HG03342 (cell line): ENCODE measurements at regions not wholly inside any gene's neighbourhood (a gene's known extent, or its start where the extent isn't known, plus 50 kb on each side); places are given as distances from the start of the nearest gene placed in this dataset.

Experiments
- ATAC-seq: cut with Tn5 transposase; IDR thresholded peaks from one replicate; pipeline ENCODE4 v1.9.1; 2021; ENCODE audit warnings: mild to moderate bottlenecking, moderate library complexity; ENCODE audit not compliant: unreplicated experiment

DNA sequence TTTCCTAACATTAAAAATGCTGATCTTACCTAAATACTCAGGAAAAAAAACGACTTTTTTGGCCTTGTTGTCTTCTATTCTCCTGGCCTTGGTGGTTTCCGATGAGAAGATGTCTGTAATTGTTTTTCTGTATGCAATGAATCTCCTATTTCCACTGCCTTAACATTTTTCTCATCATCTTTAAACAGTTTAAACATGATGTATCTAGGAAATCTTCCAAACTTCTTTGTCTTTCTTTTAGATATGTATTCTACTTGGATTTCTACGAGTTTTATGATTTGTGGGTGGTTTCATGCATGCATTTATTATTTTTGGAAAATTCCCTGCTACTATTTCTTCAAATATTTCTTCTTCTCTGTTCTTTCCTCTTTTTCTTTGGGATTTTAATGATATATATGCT is 288.6 kb upstream of the GYPC start:
- no peak for ATAC-seq

DNA sequence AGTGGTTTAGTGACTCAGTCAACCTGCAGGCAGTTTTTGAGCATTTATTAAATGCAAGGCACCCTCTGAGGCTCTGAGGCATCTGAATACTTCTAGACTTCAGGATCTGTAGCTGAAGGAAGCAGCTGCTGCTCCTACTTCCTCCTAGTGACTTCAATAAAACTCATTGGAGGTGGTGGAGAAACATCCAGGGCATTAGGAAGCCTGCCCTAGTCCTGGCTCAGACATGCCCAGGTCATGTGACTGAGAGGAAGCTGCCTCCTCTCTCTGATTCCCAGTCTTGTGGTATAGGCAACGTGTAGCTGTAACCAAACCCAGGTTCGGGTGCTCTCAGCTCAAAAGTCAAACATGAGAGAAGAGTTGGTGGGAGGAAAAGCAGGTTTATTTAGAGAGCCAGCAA is 287.2 kb upstream of the GYPC start:
- ATAC-seq, result no peak

DNA sequence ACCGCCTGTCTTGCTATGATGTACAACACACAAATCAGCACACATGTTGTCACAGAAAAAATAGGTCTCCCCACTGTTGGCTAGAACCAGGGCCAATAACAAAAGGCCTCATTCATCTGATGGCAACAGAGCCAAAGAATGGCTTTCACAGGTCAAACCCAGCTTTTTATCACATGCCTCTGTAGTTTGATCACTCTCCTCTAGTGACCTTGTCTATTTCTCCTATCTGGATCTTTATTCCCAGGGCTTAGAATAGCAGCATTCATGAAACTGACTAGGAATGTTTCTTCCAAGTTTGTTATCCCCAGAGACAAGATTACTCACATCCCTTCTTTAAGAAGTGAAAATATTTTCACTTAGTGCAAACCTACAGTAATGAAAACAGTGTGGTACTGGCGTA is 285.8 kb upstream of the GYPC start:
- no peak for ATAC-seq

DNA sequence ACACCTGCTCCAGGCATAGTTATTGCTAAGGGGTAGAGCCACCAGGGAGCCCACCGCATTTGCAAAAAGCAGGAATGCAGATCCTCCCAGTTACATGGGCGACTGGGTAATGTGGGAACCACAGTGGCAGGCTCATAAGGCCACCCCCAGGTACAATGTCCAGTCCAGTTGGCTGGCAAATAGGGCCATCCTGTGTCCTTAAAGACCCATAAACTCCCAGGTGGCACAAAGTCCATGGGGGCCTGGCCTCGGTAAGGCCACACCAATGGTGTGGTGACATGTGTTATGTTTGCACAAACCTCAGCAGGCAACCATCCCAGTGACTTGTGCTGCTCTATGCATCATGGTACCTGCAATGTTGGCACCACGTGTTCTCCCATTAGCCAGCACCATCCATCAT is 283.6 kb upstream of the GYPC start:
- ATAC-seq, result no peak

DNA sequence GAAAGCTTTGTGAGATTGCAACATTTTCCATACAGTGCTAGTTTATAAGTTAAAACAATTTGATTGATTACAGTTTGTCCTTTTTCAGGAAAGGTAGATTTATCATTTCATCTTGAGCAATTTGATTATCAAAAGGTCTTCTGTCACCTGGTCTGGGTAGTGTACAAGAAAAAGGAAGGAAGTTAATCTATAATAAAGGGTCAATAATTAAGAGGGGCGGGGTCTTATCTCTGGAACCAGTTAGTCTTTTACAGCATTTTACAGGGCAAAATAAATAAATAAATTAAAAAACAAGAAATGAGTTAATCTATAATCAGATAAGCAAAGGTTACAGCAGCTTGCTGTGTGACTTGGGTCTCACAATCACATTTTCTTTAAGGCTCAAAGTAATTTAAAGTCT is 277.8 kb upstream of the GYPC start:
- no peak for ATAC-seq

DNA sequence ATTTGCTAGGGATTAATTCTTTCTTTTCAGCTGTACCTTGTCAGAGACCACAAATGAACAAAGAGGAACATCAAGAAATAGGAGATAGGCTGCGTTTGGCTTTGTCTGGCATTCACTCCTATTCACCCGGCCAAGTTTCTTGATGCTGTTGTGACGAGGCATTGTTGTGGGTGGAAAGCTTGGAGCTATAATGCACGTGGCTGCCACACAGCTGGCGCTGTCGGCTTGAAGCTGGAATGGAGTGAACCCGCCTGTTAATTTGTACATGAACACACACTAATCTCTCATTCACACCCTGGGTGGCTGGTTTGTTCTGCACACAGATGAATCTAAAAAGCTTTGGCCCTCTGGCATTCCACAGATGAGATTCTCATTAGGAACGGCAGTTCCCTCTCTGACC is 274.9 kb upstream of the GYPC start:
- ATAC-seq, result no peak

DNA sequence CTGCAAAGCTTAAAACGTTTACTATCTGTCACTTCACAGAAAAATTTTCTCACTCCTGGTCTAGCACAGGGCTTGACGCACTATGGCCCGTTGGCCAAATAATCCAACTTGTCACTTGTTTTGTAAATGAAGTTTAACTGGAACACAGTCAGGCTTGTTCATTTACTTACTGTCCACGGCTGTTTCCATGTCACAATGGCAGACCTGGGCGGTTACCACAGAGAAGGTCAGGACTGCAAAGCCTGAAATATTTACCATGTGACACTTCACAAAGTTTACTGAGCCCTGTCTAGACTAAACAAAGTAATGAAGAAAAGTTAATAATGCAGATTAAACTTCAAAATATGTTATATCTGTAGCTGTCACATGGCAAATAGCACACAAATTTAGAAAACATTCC is 273.0 kb upstream of the GYPC start:
- no peak for ATAC-seq

DNA sequence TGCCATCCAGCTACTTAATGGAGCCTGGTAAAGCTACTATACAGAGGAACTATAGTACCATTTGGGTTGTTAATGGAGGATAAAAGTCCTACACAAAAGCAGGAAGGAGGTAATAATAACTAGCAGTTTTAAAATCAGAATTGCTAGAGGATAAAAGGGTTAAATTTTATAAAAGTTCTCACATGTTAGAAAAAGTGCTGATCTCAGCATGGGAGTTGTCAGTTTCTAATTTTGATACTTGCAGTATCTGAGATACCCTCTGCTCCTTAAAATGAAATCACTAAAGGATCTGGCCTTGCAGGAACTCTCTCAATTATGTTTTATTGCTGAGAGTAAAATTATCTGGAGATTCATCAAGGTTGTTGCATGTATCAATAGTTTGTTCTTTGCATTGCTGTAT is 272.2 kb upstream of the GYPC start:
- ATAC-seq, result no peak

DNA sequence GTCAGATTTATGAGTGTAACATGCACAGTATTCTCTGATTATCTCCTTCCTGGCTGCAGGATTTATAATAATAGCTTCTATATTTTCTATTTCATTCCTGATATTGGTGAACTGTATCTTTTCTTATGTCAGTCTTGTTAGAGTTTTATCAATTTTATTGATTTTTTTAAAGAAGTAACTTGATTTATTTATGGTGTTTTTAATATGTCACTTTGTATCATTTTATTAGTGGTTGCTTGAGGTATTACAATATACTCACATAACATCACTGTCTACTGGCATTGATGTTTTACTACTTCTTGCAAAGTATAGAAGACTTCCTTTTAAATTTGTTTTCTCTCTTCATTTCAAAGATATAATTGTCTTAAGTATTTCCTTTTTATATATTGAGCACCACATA is 270.5 kb upstream of the GYPC start:
- no peak for ATAC-seq

DNA sequence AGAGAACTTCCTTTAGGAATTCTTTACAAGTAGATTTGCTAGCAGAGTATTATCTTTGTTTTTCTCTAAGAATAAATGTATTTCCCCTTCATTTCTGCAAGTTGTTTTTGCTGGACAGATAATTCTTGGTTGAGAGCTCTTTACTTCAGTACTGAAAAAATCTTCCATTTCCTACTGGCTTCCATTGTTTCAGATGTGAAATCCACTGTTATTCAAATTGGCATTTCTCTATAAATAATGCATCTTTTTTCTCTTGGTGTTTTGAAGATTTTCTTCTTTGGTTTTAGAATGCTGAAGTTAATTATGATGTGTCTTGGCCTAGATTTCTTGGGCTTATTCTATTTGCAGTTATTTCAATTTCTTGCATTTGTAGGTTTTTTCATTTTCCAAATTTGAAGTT is 270.0 kb upstream of the GYPC start:
- no peak for ATAC-seq

DNA sequence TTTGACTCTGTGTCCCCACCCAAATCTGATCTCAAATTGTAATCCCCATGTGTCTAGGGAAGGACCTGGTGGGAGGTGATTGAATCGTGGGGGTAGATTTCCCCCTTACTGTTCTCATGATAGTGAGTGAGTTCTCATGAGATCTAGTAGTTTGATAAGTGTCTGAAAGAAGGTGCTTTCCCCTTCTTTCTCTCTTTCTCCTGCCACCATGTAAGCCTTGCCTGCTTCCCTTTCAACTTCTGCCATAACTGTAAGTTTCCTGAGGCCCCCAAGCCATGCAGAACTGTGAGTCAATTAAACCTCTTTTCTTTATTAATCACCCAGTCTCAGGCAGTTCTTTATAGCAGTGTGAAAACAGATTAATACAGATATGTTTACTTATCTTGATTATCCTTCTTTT is 266.5 kb upstream of the GYPC start:
- ATAC-seq, result no peak

DNA sequence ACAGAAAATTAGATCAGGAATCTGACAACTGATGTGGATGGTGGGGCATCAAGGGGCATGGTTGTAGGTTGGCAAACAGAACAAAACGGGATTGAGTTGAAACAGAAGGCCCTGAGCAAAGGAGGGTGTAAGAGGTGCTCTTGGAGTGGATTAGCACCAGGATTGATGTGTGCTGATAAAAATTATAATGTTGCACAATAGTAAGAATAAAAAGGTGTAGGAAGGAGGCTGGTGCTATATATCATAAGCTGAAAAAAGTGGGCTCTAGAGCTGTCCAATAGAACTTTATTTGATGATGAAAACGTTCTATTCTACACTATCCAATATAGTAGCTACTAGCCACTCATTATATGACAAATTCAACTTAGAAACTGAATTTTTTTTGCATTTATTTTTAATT is 263.1 kb upstream of the GYPC start:
- ATAC-seq, result no peak

DNA sequence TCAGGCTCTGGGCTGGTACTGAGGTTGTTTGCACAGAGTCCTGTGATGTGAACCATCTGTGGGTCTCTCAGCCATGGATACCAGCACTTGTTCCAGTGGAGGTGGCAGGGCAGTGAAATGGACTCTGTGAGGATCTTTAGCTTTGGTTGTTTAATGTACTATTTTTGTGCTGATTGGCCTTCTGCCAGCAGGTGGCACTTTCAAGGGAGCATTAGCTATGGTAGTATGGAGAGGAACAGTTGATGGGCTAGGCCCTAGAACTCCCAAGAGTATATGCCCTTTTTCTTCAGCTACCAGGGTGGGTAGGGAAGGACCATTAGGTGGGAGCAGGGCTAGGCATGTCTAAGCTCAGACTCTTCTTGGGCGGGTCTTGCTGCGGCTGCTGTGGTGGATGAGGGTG is 257.0 kb upstream of the GYPC start:
- ATAC-seq, result no peak

DNA sequence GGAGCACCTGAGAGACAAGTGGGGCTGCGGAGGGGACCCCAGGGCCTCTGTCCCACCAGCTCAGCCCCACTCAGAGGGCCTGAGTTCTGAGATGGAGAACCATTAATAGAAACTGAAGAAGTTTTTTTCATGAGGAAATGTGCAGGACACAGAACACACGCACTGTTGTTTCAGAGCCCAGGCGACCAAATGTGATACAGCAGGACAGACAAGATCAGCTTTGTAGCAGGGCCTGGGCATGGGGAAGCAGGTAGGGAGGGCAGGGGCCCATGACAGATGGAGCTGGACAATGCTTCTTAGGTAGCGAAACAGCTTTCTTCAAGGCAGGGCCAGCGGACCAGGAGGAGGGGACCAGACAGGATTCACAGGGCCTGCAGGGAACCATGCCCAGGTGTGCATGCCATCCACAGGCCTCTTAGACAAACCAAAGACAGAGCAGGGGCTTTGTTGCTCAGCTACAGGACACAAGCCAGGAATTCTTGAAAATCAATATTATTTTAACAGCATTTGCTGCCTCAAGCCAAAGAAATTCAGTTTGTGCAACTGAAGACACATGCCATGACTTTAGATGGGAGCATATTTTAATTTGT is 252.8 kb upstream of the GYPC start:
- no peak for ATAC-seq

DNA sequence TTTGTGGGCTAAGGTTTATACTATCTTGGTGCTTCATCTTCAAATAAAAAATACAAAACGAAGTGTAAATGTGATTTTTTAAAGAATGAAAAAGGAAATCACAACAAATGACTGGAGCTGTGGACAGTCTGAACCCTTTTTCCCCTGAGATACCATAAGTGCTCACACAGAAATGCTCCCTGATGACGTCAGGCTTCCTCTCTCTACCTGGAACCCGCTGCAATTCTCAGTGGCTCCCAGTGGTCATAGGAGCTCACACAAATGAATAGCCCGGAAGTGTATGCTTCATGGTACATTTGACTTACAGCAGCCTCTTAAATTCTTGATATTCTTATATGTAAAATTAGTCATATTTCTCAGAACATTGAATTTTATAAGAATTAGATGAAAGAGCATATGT is 249.7 kb upstream of the GYPC start:
- no peak for ATAC-seq

DNA sequence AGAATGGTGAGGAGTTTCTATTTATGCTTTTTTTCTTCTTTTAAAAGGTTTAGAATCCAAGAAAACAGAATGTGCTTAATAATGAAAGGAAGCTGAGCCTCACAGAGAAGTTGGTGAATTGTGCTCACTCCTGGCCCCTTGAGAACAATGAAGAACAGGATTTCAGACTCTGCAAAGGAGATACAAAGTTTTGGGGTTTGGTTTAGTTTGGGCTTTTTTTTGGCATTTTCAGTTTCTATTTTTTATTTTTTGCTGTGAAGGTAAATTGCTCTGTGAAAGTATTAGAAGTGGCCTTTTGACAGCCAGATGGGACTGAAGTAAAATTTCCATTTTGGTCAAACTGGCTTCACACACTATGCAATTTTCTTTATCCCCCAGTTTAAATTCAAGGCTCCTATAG is 247.3 kb upstream of the GYPC start:
- no peak for ATAC-seq

DNA sequence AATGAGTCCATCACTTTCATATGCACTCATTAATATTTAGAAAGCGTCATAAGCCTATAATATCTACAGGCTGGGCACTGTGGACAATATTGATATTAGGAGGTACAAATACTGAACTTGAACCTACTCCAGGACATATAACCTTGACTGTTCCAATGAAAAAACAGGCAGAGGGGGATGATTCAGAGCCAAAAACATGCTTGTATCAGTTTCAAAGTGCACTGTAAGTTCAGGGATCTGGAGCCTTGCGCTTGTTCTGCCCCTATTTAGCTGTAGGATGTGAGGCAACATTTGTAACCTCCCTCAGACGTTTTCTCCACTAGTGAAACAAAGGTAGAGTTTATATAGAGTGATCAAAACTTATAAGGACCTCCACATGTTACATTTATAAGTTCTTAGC is 246.1 kb upstream of the GYPC start:
- ATAC-seq, result no peak

DNA sequence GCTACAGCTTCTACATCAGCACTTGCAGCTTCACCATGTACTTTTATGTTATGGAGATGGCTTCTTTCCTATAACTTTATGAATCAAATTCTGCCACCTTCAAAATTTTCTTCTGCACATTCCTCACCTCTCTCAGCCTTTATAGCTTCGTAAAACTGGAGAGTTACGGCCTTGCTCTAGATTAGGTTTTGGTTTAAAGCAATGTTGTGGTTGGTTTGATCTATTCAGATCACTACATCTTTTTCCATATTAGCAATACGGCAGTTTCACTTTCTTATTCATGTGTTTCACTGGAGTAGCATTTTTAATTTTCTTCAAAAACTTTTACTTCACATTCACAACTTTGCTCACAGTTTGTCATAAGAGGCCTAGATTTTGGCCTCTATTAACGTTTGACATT is 242.9 kb upstream of the GYPC start:
- ATAC-seq, result peak; percentile 69

DNA sequence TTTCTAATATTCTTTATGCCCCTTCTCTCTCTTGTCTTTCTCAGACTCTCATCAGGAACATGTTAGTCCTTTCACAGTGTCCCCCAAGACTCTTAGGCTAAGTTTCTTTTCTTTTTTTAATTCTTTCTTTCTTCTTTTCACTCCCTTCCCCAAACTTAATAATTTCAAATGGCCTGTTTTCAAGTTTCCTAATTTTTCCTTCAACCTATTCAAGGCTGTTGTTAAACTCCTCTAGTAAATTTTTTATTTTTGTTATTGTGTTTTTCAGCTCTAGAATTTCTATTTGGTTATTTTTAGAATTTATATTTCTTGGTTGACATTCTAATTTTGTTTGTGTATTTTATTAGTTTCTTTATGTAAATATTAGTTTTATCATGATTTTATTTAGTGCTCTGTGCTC is 236.6 kb upstream of the GYPC start:
- no peak for ATAC-seq

DNA sequence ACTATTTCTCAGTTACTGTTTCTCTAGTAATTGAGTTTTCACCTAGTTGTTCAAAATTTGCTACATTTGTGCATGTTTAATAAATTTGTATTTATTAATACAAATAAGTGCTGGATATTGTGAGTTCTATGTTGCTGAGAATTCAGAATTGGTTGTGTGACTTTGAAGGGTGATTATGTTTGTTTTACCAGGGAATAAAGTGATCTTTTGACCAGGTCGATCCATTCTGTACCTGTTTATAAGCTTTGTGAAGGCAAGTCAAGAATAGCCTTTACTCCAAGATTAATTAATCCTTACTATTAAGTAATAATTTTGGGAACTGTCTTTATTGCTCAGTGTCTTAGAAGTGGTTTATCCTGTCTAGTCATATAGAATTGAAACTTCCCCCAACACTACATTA is 230.0 kb upstream of the GYPC start:
- ATAC-seq, result no peak

DNA sequence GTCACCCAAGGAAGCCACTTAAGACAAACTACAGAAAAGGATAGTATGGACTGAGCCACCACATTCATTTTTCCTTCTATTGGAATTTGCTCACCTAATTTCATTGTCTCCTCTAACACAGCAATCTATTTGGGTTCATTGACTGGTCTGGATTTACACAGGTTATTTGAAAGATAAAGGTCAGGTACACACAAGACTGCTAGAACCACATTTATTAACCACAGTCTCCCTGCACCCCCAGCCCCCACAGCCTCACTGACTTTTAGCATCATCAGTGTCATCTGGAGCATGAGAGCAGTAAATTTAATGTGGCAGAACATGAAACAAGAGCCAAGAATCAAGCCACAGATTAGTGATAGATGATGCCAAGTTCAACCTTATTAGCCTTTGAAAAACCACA is 226.9 kb upstream of the GYPC start:
- ATAC-seq, result no peak

DNA sequence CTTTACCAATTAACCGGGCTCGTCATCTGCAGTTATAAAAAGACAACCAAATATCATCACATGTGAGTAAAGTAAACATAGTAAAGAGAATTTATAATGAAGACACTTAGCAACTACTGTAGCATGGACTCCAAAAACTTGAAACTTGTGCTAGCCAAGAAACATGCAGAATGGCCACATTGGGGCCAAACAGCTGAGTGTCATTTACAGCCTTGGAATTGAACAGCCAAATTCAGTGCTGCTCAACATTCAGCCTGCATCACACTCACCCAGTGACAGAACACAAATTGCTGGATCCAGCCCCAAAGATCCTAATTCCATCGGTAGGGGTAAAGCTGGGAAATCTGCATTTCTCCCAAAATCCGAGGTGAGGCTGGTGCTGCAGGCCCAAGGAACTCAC is 224.8 kb upstream of the GYPC start:
- ATAC-seq, result no peak

DNA sequence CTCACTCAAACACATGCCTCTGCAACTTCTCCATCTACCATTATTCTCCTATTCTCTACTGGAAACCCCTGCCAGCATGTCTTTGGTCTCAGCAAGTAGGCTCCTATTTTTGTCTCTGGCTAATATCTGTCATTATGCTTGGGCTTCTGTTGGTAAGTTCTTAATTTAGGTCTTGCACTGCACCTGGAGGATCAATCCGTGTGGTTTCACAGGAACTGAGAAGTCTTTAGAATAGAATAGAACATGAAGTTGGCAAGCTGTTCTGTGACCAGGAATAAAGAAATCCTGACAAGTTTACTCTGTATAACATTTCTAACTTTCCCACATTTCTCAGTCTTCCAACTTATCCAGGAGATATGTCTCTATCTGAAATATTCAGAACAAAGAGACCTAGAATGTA is 219.5 kb upstream of the GYPC start:
- no peak for ATAC-seq

DNA sequence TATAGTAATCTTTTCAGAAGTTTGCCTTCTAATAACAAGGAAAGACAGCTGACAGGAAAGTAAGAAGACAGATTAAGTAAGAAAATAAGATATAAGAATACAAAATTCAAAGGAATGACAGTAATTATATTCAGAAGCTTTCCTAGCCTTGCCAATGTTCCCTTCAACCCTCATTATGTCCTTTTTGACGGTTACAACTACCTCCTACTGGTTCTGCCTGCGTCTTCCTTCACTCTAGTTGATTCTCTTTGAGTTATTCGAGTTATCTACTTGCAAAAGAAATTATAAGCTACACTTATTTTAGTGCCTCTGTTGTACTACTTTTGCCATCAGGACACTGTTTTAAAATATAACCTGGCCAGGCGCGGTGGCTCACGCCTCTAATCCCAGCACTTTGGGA is 218.9 kb upstream of the GYPC start:
- no peak for ATAC-seq
